Thymus (tissue), 11 donors: ENCODE measurements at regions not wholly inside any gene's neighbourhood (a gene's known extent, or its start where the extent isn't known, plus 50 kb on each side); places are given as distances from the start of the nearest gene placed in this dataset.
"Not testable (repeated sequence)": the region's sequence is repeated elsewhere in the genome, so short reads cannot be mapped to it uniquely, and the experiment has no call there.

ENCODE experiments used
- DNase-seq, 9 donors: peaks; one replicate each; pipeline ENCODE4 v3.0.0-alpha.2; 2013; ENCODE audit warnings: low spot score in 9 of 9, low read depth in 6 of 9, missing footprints in 1 of 9
- H3K27ac ChIP-seq, 2 donors: one replicate each; pipeline ENCODE4 v1.5.1; 2013; ENCODE audit warnings: control low read depth in 1 of 2, low read depth in 1 of 2, low read length in 1 of 2, mild to moderate bottlenecking in 1 of 2, moderate library complexity in 1 of 2
- H3K27me3 ChIP-seq, 2 donors: one replicate each; pipeline ENCODE4 v1.5.1; 2013; ENCODE audit warnings: low read length in 1 of 2; ENCODE audit not compliant: control insufficient read depth in 2 of 2, insufficient read depth in 1 of 2
- H3K36me3 ChIP-seq, 2 donors: one replicate each; pipeline ENCODE4 v1.5.1; 2013; ENCODE audit warnings: low read length in 1 of 2, mild to moderate bottlenecking in 1 of 2, moderate library complexity in 1 of 2; ENCODE audit not compliant: control insufficient read depth in 2 of 2, insufficient read depth in 2 of 2
- H3K4me1 ChIP-seq, 2 donors: one replicate each; pipeline ENCODE4 v1.5.1; 2013; ENCODE audit warnings: low read length in 2 of 2; ENCODE audit not compliant: control insufficient read depth in 2 of 2, insufficient read depth in 2 of 2
- H3K4me3 ChIP-seq, 2 donors: one replicate each; pipeline ENCODE4 v1.5.1; 2013; ENCODE audit warnings: low read length in 2 of 2, control low read depth in 1 of 2, mild to moderate bottlenecking in 1 of 2
- H3K9me3 ChIP-seq, 2 donors: one replicate each; pipeline ENCODE4 v1.5.1; 2013; ENCODE audit warnings: low read length in 1 of 2, mild to moderate bottlenecking in 1 of 2; ENCODE audit not compliant: control insufficient read depth in 2 of 2, insufficient read depth in 1 of 2
- WGBS: extraction: QIAGEN DNeasy Blood & Tissue Kit; methylation state at CpG from one replicate; pipeline ENCODE4 v1.1.7; 2013; 5-methylcytosine and 5-hydroxymethylcytosine counted together
- donor health status: healthy.

- H3K4me3 ChIP-seq, H3K27me3 ChIP-seq, H3K36me3 ChIP-seq, H3K4me1 ChIP-seq, DNase-seq, H3K9me3 ChIP-seq, H3K27ac ChIP-seq: not testable (repeated sequence)
- 96% methylated on average over 3 of the region's 3 CpGs for WGBS
Measured at GRCh38 chr13:86926916-86927315, 744.3 kb upstream of the SLITRK5 start.

- Histone ChIP-seq H3K36me3 (no peaks in the 10 kb centered on the region), H3K4me1 (no peaks in the 10 kb centered on the region), H3K9me3 (no peaks in the 10 kb centered on the region), H3K4me3 (no peak overlapping the region), H3K27ac (no peak overlapping the region), H3K27me3 (no peaks in the 10 kb centered on the region)
- DNase-seq, result no peak
- WGBS, result 90% methylated on average over 3 of the region's 3 CpGs
Measured at GRCh38 chr13:86932776-86933334, 738.3 kb upstream of the SLITRK5 start.

GRCh38 chr13:86933676-86934075 is 737.5 kb upstream of the SLITRK5 start:
- no peaks in the 10 kb centered on the region for H3K9me3 ChIP-seq
- no peak overlapping the region for H3K27ac ChIP-seq
- no peak overlapping the region for H3K4me3 ChIP-seq
- no peak for DNase-seq
- no peaks in the 10 kb centered on the region for H3K27me3 ChIP-seq
- H3K36me3 ChIP-seq, result no peaks in the 10 kb centered on the region
- WGBS, result 96% methylated on average over 3 of the region's 3 CpGs
- H3K4me1 ChIP-seq, result no peaks in the 10 kb centered on the region

GRCh38 chr13:86937316-86937715 is 733.9 kb upstream of the SLITRK5 start:
- Histone ChIP-seq H3K4me3 (no peak overlapping the region), H3K27ac (no peak overlapping the region), H3K9me3 (no peaks in the 10 kb centered on the region), H3K4me1 (no peaks in the 10 kb centered on the region), H3K27me3 (no peaks in the 10 kb centered on the region), H3K36me3 (no peaks in the 10 kb centered on the region)
- DNase-seq, result no peak
- 90% methylated on average over 2 of the region's 2 CpGs for WGBS

- Histone ChIP-seq H3K4me3 (no peak overlapping the region), H3K27me3 (no peaks in the 10 kb centered on the region), H3K36me3 (no peaks in the 10 kb centered on the region), H3K27ac (no peak overlapping the region), H3K4me1 (no peaks in the 10 kb centered on the region), H3K9me3 (no peaks in the 10 kb centered on the region)
- no peak for DNase-seq
- WGBS, result 95% methylated on average over 2 of the region's 2 CpGs
Measured at GRCh38 chr13:86945584-86945983, 725.6 kb upstream of the SLITRK5 start.

GRCh38 chr13:86946734-86947133 is 724.4 kb upstream of the SLITRK5 start:
- no peak for DNase-seq
- no peaks in the 10 kb centered on the region for H3K9me3 ChIP-seq
- H3K27me3 ChIP-seq, result no peaks in the 10 kb centered on the region
- 94% methylated on average over 2 of the region's 2 CpGs for WGBS
- no peak overlapping the region for H3K27ac ChIP-seq
- H3K4me3 ChIP-seq, result no peak overlapping the region
- no peaks in the 10 kb centered on the region for H3K4me1 ChIP-seq
- H3K36me3 ChIP-seq, result no peaks in the 10 kb centered on the region

GRCh38 chr13:86954341-86954740 is 716.8 kb upstream of the SLITRK5 start:
- WGBS, result 88% methylated on average over 1 of the region's 1 CpG
- no peaks in the 10 kb centered on the region for H3K36me3 ChIP-seq
- H3K27me3 ChIP-seq, result no peaks in the 10 kb centered on the region
- no peak for DNase-seq
- no peaks in the 10 kb centered on the region for H3K9me3 ChIP-seq
- no peak overlapping the region for H3K4me3 ChIP-seq
- H3K27ac ChIP-seq, result no peak overlapping the region
- H3K4me1 ChIP-seq, result no peaks in the 10 kb centered on the region

- DNase-seq, result no peak
- H3K4me3 ChIP-seq, result no peak overlapping the region
- no peaks in the 10 kb centered on the region for H3K9me3 ChIP-seq
- no peaks in the 10 kb centered on the region for H3K4me1 ChIP-seq
- no peak overlapping the region for H3K27ac ChIP-seq
- H3K27me3 ChIP-seq, result no peaks in the 10 kb centered on the region
- H3K36me3 ChIP-seq, result no peaks in the 10 kb centered on the region
Measured at GRCh38 chr13:86960876-86961275, 710.3 kb upstream of the SLITRK5 start.

- no peaks in the 10 kb centered on the region for H3K27me3 ChIP-seq
- no peaks in the 10 kb centered on the region for H3K4me1 ChIP-seq
- H3K27ac ChIP-seq, result no peak overlapping the region
- no peak overlapping the region for H3K4me3 ChIP-seq
- H3K36me3 ChIP-seq, result no peaks in the 10 kb centered on the region
- H3K9me3 ChIP-seq, result no peaks in the 10 kb centered on the region
- no peak for DNase-seq
- 95% methylated on average over 7 of the region's 7 CpGs for WGBS
Measured at GRCh38 chr13:86974251-86974994, 696.7 kb upstream of the SLITRK5 start.
